ENCODE measurements at regions not wholly inside any gene's neighbourhood (a gene's known extent, or its start where the extent isn't known, plus 50 kb on each side); places are given as distances from the start of the nearest gene placed in this dataset.

- no peak overlapping the region for H3K27ac ChIP-seq (ENCODE audit: insufficient read depth, low read depth, low read length, poor library complexity, severe bottlenecking)
- no peak overlapping the region for H3K4me3 ChIP-seq (ENCODE audit: insufficient read depth, low read depth, low read length)
- no peaks in the 10 kb centered on the region for H3K36me3 ChIP-seq (ENCODE audit: control insufficient read depth, insufficient read depth, low read length)
- no peaks in the 10 kb centered on the region for H3K9me3 ChIP-seq (ENCODE audit: control insufficient read depth, low read length)
- 75 to 76% methylated on average over 6 of the region's 6 CpGs for WGBS, 2 experiments
- no peaks in the 10 kb centered on the region for H3K27me3 ChIP-seq (ENCODE audit: control insufficient read depth, insufficient read depth, low read length, poor library complexity, severe bottlenecking)
- H3K4me1 ChIP-seq (ENCODE audit: control insufficient read depth, insufficient read depth, low read length) = no peaks in the 10 kb centered on the region
These were observed 121.6 kb downstream of the SP3 start for GRCh38 chr2:173843526-173843925.

- Histone ChIP-seq H3K4me1 (ENCODE audit: control insufficient read depth, insufficient read depth, low read length) (no peaks in the 10 kb centered on the region), H3K27me3 (ENCODE audit: control insufficient read depth, insufficient read depth, low read length, poor library complexity, severe bottlenecking) (no peaks in the 10 kb centered on the region), H3K36me3 (ENCODE audit: control insufficient read depth, insufficient read depth, low read length) (no peaks in the 10 kb centered on the region), H3K27ac (ENCODE audit: insufficient read depth, low read depth, low read length, poor library complexity, severe bottlenecking) (no peak overlapping the region), H3K9me3 (ENCODE audit: control insufficient read depth, low read length) (no peaks in the 10 kb centered on the region), H3K4me3 (ENCODE audit: insufficient read depth, low read depth, low read length) (no peak overlapping the region)
- WGBS, 2 experiments = 92 to 94% methylated on average over 9 of the region's 9 CpGs
These were observed 114.0 kb downstream of the SP3 start for GRCh38 chr2:173851141-173851641.

- Histone ChIP-seq H3K27ac (ENCODE audit: insufficient read depth, low read depth, low read length, poor library complexity, severe bottlenecking) (no peak overlapping the region), H3K4me3 (ENCODE audit: insufficient read depth, low read depth, low read length) (no peak overlapping the region), H3K4me1 (ENCODE audit: control insufficient read depth, insufficient read depth, low read length) (no peaks in the 10 kb centered on the region), H3K27me3 (ENCODE audit: control insufficient read depth, insufficient read depth, low read length, poor library complexity, severe bottlenecking) (no peaks in the 10 kb centered on the region), H3K36me3 (ENCODE audit: control insufficient read depth, insufficient read depth, low read length) (no peaks in the 10 kb centered on the region), H3K9me3 (ENCODE audit: control insufficient read depth, low read length) (no peaks in the 10 kb centered on the region)
- 97 to 98% methylated on average over 6 of the region's 6 CpGs for WGBS, 2 experiments
These were observed 111.0 kb downstream of the SP3 start for GRCh38 chr2:173854141-173854540.

GRCh38 chr2:173854840-173855239, 110.3 kb downstream of the SP3 start:
- H3K36me3 ChIP-seq (ENCODE audit: control insufficient read depth, insufficient read depth, low read length) = no peaks in the 10 kb centered on the region
- H3K4me3 ChIP-seq (ENCODE audit: insufficient read depth, low read depth, low read length) = no peak overlapping the region
- no peaks in the 10 kb centered on the region for H3K9me3 ChIP-seq (ENCODE audit: control insufficient read depth, low read length)
- WGBS, 2 experiments = 93% methylated on average over 5 of the region's 5 CpGs
- no peaks in the 10 kb centered on the region for H3K27me3 ChIP-seq (ENCODE audit: control insufficient read depth, insufficient read depth, low read length, poor library complexity, severe bottlenecking)
- H3K27ac ChIP-seq (ENCODE audit: insufficient read depth, low read depth, low read length, poor library complexity, severe bottlenecking) = no peak overlapping the region
- H3K4me1 ChIP-seq (ENCODE audit: control insufficient read depth, insufficient read depth, low read length) = no peaks in the 10 kb centered on the region

- H3K4me1 ChIP-seq (ENCODE audit: control insufficient read depth, insufficient read depth, low read length) = no peaks in the 10 kb centered on the region
- no peaks in the 10 kb centered on the region for H3K36me3 ChIP-seq (ENCODE audit: control insufficient read depth, insufficient read depth, low read length)
- H3K27ac ChIP-seq (ENCODE audit: insufficient read depth, low read depth, low read length, poor library complexity, severe bottlenecking) = no peak overlapping the region
- H3K4me3 ChIP-seq (ENCODE audit: insufficient read depth, low read depth, low read length) = no peak overlapping the region
- H3K27me3 ChIP-seq (ENCODE audit: control insufficient read depth, insufficient read depth, low read length, poor library complexity, severe bottlenecking) = no peaks in the 10 kb centered on the region
- no peaks in the 10 kb centered on the region for H3K9me3 ChIP-seq (ENCODE audit: control insufficient read depth, low read length)
- 94 to 96% methylated on average over 2 of the region's 2 CpGs for WGBS, 2 experiments
These were observed 109.5 kb downstream of the SP3 start for GRCh38 chr2:173855661-173856060.
